ENCODE measurements at regions not wholly inside any gene's neighbourhood (a gene's known extent, or its start where the extent isn't known, plus 50 kb on each side); places are given as distances from the start of the nearest gene placed in this dataset.

DNA sequence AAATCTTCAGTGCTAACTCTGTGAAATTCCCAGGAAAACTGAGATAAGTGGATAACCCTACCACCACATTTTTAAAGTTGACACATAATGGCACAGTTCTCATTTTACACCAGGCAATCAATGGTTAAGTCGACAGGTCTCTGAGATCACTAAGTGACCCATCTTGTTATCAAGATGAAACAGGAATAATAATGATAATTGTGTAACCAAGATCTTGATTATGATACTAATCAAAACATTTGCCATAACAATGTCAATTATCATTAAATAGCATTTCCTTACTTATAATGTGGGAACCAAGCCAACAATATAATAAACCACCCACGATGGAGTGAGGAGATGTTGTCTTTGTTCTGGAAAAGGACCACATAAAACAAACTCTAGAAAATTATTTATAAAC, 541.6 kb downstream of the TFAP2B start:
- Histone ChIP-seq H3K36me3 (no peaks in the 10 kb centered on the region), H3K27me3 (no peaks in the 10 kb centered on the region), H3K9me3 (no peaks in the 10 kb centered on the region), H3K4me1 (no peaks in the 10 kb centered on the region), H3K27ac (no peak overlapping the region), H3K4me3 (no peak overlapping the region)
- DNase-seq (ENCODE audit: low spot score) = no peak
- TF ChIP-seq, protein P1, sequence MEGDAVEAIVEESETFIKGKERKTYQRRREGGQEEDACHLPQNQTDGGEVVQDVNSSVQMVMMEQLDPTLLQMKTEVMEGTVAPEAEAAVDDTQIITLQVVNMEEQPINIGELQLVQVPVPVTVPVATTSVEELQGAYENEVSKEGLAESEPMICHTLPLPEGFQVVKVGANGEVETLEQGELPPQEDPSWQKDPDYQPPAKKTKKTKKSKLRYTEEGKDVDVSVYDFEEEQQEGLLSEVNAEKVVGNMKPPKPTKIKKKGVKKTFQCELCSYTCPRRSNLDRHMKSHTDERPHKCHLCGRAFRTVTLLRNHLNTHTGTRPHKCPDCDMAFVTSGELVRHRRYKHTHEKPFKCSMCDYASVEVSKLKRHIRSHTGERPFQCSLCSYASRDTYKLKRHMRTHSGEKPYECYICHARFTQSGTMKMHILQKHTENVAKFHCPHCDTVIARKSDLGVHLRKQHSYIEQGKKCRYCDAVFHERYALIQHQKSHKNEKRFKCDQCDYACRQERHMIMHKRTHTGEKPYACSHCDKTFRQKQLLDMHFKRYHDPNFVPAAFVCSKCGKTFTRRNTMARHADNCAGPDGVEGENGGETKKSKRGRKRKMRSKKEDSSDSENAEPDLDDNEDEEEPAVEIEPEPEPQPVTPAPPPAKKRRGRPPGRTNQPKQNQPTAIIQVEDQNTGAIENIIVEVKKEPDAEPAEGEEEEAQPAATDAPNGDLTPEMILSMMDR (IDR thresholded peaks at IDR 0.05) = no peak

DNA sequence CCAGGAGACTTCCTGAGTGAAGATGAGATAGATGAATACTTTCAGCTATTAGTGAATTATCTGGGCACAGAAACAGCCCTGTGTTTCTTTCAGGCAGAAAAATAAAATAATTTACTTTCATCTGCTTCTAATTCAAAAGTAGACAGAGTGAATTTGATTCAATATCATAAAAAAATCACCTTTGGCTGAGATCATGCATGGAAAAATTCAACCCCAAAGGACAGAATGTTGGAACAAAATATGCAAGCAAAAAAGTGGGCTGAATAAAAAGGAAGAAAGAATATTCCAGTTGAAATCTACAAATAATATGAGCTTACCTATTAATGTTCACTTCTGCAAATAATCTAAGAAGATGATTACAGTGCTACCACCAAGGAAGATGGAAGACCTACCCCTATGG, 546.9 kb downstream of the TFAP2B start:
- H3K4me1 ChIP-seq = no peaks in the 10 kb centered on the region
- no peaks in the 10 kb centered on the region for H3K9me3 ChIP-seq
- H3K27ac ChIP-seq = no peak overlapping the region
- no peaks in the 10 kb centered on the region for H3K36me3 ChIP-seq
- H3K4me3 ChIP-seq = no peak overlapping the region
- DNase-seq (ENCODE audit: low spot score) = no peak
- no peaks in the 10 kb centered on the region for H3K27me3 ChIP-seq
- TF ChIP-seq, protein P1 (IDR thresholded peaks at IDR 0.05) = no peak

DNA sequence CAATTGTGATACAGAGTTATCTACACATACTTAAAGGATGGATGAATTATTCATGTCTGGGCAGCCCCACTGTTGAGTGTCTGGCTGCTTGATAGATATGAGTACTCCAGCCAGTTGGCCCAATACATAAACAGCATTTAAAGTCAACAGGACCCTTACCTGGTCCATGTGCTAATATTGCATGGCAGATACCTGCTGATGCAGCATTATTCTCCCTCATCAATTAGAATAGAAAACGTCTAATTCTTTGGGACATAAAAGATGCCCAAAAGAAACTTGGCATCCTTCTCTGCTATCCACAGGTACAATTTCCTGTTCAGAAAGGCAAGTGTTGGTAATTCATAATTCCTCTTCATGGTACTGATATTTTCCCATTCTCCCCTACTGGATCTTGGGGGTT, 550.8 kb downstream of the TFAP2B start:
- H3K9me3 ChIP-seq = no peaks in the 10 kb centered on the region
- TF ChIP-seq, protein P1 (IDR thresholded peaks at IDR 0.05) = no peak
- H3K36me3 ChIP-seq = no peaks in the 10 kb centered on the region
- H3K27me3 ChIP-seq = no peaks in the 10 kb centered on the region
- H3K4me1 ChIP-seq = no peaks in the 10 kb centered on the region
- H3K27ac ChIP-seq = no peak overlapping the region
- H3K4me3 ChIP-seq = no peak overlapping the region
- no peak for DNase-seq (ENCODE audit: low spot score)

DNA sequence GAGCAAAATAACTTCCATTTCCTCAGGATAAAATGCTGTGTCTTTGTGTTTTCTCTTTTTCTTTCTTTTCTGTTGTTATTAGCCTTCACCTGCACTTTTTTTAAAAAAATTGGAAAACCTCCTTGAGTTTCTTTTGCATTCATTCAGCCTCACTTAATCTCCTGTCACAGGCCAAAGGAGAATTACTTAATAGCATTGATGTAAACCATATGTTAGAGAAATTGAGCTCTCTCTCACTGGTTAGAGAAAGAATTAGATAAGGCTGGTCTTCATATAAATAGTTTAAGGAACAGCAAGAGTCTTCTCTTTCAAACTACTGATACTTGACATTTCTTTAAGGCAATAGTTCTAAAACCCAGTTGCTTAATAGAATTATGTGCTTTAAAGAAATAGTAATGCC, 564.2 kb downstream of the TFAP2B start:
- Histone ChIP-seq H3K27me3 (no peaks in the 10 kb centered on the region), H3K4me1 (no peaks in the 10 kb centered on the region), H3K27ac (no peak overlapping the region), H3K9me3 (peaks cover 0 to 8% of the 10 kb centered on the region in 2 donors), H3K4me3 (no peak overlapping the region), H3K36me3 (no peaks in the 10 kb centered on the region)
- TF ChIP-seq, protein P1 (IDR thresholded peaks at IDR 0.05) = no peak
- DNase-seq (ENCODE audit: low spot score) = no peak

DNA sequence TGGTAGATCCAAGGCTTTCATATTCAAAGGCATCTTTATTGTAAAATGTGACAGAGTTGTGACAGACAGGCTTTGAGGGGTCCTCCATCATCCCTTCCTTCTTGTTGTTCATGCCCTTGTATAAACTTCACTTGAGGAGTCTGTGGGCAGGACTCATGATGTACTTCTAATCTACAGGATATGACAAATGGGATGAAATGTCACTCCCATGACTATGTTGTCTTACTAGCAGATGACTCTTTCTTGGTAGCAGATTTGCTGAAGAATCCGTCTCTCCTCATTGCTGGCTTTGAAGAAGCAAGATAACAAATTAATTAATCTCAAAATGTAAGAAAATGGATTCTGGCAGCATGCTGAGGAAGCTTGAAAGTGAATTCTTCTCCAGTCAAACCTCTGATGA, 566.1 kb downstream of the TFAP2B start:
- DNase-seq (ENCODE audit: low spot score) = no peak
- Histone ChIP-seq H3K9me3 (peaks cover 0 to 8% of the 10 kb centered on the region in 2 donors), H3K4me1 (no peaks in the 10 kb centered on the region), H3K4me3 (no peak overlapping the region), H3K27me3 (no peaks in the 10 kb centered on the region), H3K36me3 (no peaks in the 10 kb centered on the region), H3K27ac (no peak overlapping the region)
- TF ChIP-seq, protein P1 (IDR thresholded peaks at IDR 0.05) = no peak

DNA sequence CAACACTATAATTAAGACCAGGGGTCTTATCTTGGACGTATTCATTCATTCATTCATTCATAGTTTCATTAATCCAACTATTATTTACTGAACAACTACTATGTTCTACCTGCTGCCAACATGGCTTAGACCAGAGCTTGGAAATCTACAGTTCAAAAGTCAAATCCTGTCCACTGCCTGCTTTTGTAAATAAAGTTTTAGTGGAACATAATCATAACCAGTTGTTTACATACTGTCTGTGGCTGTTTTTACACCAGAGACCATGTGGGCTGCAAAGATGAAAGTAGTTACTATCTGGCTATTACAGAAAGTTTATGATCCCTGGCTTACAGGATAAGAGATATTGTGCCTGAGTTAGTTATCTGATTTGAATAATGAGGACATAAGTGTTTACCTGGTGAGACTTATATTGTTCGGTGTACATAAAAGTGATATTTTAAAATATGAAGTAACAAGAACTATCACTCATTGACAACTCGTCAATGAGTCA, 567.7 kb downstream of the TFAP2B start:
- Histone ChIP-seq H3K9me3 (peaks cover 0 to 8% of the 10 kb centered on the region in 2 donors), H3K27ac (no peak overlapping the region), H3K4me1 (no peaks in the 10 kb centered on the region), H3K36me3 (no peaks in the 10 kb centered on the region), H3K4me3 (no peak overlapping the region), H3K27me3 (no peaks in the 10 kb centered on the region)
- TF ChIP-seq, protein P1 (IDR thresholded peaks at IDR 0.05) = no peak
- DNase-seq (ENCODE audit: low spot score) = no peak
